GM19240 (cell line): ENCODE measurements at regions not wholly inside any gene's neighbourhood (a gene's known extent, or its start where the extent isn't known, plus 50 kb on each side); places are given as distances from the start of the nearest gene placed in this dataset.
A peak's percentile ranks its signal among the peaks of the same experiment; 100 is the strongest.

Source experiments
- DNase-seq: peaks from one replicate; pipeline ENCODE4 v3.0.0; 2011; ENCODE audit warnings: low spot score; ENCODE audit not compliant: insufficient read length

DNA sequence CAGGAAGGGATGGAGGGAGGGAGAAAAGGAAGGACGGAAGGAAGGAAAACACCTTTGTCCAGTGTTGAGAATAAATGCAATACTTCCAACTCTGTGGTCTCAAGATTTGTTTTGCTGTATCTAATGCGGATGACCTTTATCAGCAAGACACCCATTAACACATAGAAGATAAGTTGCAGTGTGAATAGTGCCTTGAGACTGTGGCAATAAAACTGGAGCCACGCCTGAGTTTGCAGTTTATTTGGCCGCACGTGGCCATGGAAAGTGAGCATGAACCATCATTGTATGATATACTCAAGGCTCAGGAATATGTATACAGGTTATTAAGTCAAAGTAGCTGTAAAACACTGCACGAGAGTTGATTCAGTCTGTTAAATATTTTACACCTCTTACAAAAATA is 113.6 kb upstream of the EEA1 start:
- no peak for DNase-seq

DNA sequence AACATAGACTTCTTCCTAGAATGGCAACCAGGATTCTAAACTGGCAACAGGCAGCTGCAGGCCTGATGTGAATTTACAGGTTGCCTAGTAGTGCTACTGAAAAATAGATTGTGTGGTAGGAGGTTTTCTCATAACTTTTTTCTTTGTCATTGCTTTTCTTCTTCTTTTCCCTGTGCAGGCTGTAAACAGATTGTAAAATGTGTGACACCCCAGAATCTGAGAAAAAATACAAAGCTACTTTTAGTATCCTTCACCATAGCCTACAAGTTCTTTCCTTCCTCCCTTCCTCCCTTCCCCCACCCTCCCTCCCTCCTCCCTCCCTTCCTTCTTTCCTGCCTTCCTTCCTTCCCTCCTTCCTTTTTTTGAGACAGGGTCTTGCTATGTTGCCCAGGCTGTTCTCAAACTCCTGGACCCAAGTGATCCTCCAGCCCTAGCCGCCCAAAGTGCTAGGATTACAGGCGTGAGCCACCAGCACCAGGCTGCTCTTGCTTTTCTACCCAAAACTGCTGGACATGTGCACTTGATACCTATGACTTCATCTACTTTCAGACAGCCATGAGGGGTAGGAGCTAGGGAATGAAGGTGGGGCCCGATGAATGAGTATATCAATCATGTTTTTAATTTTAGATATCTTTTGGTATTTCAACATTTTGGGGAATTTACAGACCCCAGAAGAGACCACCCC is 114.2 kb upstream of the EEA1 start:
- no peak for DNase-seq

DNA sequence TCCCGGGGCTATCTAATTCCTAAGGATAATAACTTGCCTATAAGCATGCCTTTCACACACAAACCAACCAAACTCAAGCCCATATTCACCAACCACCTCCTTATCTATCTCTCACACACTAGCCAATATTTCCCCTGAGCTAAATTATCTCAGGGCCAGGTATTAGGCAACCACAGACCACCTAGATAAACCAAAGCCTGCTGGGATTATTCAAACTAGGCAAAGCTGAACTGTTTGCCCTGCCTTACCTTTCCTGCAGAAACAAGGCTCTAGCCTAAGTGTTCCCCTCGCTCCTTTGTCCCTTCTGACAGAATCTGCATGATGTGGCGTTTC is 114.7 kb upstream of the EEA1 start:
- no peak for DNase-seq

DNA sequence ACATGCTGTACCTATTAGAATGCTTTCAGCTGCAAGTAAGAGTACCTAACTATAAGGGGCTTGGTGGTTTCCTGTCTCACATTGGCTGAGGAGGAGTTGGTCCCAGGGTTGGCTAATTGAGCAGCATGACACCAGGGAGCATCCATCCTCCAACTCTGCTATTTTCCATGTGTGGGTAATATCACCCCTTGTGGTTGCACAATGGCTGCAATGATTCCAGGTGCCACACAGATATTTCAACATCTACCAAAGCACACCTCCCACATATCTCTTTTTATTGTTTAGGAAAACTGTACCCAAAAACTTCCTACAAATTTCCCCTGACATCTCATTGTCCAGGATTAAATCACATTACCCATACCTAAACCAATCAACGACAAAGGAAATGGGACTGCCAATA is 118.0 kb upstream of the EEA1 start:
- no peak for DNase-seq

DNA sequence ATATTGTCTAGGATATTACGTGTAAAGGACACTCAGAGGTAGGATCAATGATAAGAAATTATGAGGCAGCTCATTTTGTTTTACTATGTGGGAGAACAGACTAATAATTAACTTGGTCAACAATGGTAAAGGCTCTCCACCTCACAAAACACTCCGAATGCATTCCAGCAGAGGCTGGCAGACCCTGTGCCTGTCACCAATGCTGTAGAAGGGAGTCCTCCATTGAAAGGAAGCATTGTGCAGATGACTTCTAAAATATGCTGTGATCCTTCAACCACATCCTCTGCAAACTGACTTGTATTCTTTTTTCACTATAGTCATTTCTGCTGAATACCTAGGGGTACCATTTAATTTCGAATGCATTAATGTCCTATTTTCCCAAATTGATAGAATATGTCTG is 119.6 kb upstream of the EEA1 start:
- no peak for DNase-seq

DNA sequence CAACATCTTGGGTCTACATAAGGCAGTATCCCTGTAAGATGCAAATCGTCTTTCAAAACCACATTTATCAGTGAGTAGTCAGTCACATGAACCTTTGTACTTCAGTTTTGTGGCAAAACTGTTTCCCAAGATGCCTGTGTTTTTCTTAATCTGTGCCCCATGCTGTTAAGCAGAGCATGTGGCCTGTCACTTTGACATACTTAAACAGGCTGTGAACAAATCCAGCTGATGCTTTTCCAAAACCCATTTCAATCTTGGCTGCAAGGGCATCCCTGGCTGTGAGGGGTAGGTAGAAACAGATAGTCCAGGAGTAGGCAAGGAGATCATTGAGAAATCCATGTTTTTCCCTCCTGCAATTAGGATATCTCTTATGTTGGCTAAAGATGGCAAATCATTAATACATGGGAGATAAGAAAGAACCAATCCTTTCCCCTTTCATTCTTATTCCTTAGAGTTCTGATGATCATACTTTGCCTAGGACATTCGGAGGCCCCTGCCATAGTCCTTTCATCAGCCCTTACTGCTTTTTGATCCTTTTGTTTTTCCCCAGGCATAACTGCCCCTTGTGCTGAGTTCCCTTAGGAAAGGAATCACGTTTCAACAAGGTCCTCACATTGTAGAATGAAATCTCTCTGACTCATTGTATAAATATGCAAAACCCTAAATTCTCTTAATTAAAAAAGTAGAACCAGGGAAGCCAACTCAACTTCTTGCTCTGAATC is 121.1 kb upstream of the EEA1 start:
- DNase-seq = no peak

DNA sequence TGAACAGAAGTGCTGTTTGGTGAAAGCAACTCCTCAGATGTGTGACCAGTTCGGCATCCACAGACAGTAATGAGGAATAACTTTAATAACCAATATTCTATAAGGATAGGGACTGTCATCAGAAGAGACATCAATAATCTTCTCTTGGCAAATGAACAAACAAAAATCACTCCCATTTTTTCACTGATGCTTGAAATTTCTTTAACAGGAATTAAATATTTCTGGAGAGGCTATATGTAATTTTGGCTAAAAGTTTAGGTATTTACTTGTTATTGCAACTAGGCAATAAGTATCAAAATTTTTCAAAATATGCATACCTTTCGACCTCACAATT is 121.6 kb upstream of the EEA1 start:
- no peak for DNase-seq

DNA sequence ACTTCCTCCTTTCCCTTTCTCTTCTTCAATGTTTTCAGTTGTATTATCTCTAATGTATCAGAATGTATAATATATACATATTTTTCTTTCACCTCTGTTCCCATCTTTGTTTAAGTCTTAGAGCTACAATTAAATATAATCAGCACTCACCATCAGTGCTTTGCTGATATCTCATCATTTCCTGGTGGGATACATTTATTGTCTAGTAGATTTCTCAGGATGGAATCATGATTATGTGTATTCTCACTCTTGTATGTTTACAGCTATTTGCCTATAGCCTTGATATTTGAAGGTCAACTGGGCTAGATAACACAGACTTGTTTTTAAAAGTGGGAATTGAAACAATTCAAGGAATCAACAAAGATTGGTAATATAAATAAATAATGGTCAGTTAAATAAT is 124.9 kb upstream of the EEA1 start:
- no peak for DNase-seq

DNA sequence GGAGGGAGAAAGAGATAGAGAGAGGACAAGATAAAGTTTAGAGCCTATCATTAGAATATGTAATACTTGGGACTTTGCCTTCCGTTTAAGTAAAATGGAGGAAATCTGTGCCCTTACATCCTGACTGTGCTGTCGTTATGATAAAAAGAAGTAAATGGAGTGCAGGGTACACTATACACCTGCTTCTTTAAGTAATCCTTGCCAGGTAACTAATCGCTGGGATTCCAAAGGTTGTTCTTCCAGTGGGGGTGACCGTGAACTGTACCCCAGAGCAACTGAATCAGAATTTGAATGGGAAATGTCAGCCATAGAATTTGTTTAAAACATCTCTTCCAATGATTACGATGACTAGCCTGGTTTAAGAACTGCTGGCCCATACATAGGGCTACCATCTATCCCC is 126.1 kb upstream of the EEA1 start:
- DNase-seq = no peak

DNA sequence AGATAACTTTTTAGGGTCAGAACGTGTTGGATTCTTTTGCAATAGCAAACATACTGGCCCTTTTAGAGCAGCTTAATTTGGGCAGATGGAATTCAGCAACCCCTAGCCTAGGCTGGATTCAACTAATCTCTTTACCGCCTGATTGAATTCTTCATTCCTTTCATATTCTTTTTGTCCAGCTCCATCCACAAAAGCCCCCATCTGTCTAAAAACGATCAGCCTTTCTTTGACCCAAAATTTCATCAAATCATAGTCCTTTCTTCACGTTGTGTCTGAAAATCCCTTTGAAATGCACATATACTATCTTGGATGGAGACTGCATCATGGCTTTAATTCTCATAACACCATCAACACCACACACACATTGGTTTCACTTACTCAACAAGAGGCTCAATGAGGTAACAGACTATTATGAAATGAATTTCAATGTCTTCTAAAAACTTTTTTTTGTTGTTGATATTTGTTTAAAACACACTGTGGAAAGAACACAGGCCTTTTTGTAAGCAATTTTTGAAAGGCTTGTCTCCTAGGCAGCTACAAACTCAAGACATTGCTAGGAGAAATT is 128.0 kb upstream of the EEA1 start:
- DNase-seq = no peak

DNA sequence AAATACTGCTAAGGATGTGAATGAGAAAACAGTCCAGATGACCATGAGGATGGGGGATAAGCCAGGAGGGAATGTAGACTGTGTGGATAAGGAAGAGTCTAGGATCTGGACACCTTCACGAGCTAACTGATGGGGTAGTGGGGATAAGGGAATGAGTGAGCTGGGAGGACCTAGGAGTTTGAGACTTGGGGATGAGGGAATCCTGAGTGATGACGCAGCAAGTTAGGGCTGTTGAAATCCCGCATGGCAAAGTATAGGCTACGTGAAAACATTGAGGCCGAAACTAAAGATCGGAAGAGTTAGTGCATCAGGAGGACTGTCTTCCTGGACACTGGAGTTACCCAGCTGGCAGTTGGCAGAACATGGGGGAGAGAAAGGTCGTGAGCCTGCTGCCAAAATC is 129.2 kb upstream of the EEA1 start:
- DNase-seq = no peak

DNA sequence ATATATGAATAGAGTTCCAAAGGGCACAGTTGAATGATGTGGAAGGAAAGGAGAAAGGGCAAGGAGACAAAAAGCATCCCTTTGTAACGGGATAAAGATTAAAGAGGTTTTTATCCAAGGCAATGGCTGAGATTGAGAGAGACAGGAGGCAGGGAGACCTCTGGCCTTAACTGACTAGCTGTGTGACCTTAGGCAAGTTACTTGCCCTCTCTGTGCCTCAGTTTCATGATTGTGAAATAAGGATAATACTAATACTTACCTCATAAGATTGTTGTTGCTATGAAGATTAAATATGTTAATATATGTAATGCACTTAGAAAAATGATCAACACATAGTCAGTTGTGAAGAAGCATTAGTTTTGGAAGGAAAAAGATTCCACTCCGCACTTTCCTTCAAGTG is 130.2 kb upstream of the EEA1 start:
- no peak for DNase-seq

DNA sequence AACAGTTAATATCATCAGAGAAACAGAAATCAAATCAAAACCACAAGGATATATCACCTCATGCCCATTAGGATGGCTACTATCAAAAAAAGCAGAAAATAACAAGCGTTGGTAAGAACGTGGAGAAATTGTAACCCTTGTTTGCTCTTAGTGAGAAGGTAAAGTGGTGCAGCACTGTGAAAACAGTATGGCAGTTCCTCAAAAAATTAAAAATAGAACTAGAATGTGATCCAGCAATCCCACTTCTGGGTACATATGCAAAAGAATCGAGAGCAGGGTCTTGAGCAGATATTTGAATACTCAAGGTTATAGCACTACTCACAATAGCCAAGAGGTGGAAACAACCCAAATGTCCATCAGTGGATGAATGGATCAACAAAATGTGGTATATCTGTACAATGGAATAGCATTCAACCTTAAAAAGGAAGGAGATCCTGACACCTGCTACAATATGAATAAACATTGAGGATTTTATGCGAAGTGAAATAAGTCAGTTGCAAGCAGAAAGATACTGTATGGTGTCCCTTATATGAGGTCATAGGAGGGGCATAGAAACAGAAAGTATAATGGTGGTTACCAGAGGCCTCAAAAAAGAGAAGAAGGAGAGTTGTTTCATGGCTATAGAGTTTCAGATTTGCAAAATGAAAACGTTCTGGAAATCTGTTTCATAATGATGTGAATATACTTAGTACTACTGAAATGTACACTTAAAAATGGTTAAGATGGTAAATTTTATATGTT is 131.0 kb upstream of the EEA1 start:
- peak; percentile 23 for DNase-seq

DNA sequence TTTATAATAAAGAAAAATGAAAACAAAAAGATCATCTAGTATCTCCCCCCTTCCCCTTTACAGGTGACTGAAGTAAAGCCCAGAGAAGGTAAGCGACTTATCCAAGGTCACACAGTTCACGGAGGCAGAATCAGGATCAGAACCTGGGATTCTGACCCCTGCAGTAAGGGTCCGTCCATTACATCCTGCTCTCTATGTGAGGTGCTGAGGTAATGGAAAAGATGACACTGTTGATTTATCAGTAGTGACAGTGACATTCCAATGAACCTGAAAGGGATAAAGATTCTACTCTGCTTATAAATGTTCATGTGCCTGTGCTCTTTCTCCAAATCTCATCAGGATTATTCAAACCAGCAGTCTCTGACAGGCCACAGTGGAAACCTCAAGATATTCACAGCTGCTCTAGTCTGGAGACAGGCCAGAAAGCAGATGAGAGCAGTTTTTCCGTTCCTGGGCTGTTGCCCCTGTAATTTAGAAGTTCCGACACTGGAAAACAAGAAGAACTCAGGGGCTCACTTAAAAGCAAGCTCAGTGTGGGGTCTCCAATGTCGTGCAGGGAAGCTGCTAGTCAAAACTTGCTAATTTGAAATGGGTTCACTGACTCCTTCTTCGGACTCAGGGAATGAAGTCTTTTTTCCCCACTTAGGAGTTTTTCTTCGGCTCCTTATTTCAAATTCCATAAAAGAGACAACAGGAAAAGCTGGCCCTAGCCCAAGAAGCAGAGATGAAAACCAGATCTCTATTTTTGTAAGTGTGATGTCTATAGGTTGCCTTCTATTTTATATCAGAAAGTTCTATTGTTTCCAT is 131.8 kb upstream of the EEA1 start:
- DNase-seq = no peak

DNA sequence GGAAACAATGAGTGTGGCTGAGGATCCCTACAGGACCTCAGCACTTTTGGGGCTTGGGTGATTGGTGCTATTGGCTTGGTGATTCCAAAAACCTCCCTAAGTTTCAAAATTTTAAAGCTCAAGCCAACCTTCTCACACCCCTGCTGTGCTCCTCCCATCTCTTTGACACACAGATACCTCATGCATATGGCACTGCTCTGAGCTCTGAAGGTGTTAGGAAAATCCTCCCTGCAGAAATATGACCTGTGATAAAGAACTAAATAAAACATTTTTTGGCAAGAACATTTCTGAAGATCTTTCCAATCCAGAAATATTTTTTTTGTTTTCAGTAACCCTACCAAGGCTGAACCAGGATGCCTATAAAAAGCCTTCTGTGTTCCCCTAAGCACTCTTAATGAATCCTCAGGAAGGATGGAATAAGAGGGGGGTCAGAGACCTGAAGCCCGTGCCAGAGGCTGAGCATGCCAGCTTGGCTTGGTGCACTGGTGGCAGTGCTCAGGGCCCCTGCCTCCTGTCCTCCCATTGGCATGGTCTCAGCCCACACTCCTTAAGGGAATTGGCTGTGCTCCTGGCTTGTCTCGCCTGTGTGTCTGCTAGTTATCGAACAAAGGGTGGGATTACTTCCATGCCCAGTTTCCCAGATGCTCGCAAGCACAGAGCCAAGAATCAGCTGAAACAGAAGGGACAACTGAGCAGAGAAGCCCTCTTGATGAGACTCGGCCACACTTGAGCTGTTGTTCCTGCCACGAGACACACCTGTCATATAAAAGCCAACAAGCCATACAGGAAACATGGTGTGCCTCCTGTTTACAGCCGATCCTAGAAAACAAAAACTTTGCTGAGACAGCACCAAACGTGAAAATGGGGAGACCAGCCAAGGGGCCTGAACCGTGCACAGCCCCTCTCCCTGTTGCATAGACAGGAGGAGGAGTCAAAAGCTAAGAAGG is 132.7 kb upstream of the EEA1 start:
- no peak for DNase-seq

DNA sequence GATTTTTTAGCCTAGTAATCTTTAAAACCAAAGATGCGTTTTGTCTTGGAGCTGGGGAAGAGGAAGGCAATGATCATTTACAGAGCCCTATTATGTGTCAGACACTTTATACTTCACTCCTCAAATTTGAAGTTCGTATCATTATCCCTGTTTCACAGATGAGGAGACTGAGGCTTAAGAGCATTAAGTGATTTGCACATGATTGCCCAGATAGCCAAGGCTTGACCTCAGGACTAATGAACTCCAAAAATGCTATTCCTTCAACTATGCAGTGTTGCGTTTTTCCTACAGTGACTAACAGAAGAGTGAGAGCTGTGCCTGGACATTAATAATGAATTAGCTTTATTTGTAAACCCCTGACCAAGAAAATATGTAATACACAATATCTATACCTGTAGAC is 136.8 kb upstream of the EEA1 start:
- no peak for DNase-seq

DNA sequence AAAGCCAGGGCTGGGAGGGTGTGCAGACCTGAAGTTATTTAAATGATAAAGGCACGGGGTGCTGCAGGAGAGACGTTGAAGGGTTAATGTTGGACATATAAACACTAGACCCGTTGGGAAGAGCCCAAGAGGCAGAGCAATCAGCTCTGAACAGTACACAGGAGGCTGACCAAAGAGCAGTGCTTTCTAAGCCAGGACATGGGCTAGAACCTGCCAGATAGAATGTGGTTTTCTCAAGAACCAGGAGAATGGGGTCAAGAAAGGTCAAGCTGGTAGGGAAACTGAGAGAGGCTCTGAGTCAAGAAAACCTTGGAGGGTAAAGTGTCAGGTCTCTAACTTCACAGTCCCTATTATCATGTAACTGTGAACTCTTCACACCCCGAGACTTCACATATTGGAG is 143.2 kb upstream of the EEA1 start:
- DNase-seq = no peak

DNA sequence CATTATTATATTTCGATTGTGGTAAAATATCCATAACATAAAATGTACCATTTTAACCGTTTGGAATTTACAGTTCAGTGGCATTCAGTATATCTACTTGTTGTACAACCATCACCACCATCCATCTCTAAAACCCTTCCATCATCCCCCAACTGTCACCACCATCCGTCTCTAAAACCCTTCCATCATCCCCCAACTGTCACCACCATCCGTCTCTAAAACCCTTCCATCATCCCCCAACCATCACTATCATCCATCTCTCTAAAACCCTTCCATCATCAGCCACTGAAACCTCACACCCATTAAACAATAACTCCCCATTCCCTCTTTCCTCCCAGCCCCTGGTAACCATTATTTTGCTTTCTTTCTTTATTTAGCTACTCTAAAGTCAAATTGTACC is 144.2 kb upstream of the EEA1 start:
- DNase-seq = no peak

DNA sequence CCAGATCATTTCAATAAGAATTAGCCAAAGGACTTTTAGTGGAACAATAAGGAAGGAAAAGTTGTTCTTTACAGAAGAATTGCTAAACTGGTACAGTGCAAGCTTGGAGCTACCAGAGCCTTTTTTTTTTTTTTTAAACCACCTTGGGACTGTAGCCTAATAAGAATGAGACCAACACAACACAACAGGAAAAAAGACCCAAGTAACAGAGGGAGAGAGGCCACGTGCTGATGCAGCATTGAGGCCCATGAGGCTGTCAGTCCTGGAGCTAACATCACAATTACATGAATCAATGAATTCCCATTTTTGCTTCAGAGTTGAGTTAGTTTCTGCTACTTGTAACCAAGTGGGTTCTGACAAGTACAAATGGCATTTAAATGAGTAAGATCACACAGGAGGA is 149.0 kb upstream of the EEA1 start:
- DNase-seq = no peak

DNA sequence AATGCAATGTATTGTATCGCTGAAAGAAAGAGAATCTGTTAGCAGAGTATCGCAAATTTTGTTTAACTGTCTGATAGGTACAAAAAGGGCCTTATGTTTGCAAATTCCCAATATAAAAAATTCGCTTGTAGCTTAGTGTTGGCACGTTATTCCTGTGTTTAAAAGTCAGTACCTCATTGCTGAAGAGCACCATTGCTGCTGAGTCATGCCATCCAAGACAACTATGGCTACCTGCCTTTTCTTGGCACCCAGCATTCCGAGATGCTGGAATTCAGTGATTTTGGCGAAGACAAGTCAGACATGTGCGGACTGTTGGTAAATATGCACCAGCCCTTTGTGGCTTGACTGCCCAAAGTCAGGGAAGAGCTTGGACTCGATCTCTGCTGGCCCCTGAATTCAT is 149.5 kb upstream of the EEA1 start:
- no peak for DNase-seq

DNA sequence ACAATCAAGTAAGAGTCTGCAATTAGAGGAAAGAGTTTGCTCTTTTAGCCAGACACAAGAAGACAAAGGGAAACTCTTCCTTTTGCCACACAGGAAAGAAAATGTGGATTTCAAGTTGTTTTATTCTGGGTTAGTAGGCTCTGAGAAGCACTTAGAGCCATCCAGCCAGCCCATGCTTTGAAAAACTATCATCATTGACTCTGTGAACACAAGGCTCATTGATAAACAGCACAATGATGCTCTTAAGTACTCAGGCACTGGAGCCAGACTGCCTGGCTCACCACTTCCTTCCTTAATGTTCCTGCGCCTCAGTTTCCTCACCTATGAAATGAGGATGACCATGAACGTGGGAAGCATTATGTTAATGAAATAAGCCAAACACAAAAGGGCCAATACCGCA is 150.2 kb upstream of the EEA1 start:
- no peak for DNase-seq
